Colonic mucosa (tissue), 4 donors: ENCODE measurements at regions not wholly inside any gene's neighbourhood (a gene's known extent, or its start where the extent isn't known, plus 50 kb on each side); places are given as distances from the start of the nearest gene placed in this dataset.

Source experiments
- DNase-seq: peaks from one replicate; pipeline ENCODE4 v3.0.0-alpha.2; 2020
- H3K27ac ChIP-seq: fragments of 200-600 bp; one replicate; pipeline ENCODE4 v1.8.0; 2021
- H3K27me3 ChIP-seq: fragments of 200-600 bp; one replicate; pipeline ENCODE4 v1.8.0; 2021
- H3K36me3 ChIP-seq: fragments of 200-600 bp; one replicate; pipeline ENCODE4 v1.8.0; 2021
- H3K4me1 ChIP-seq: fragments of 200-600 bp; one replicate; pipeline ENCODE4 v1.8.0; 2021; ENCODE audit warnings: mild to moderate bottlenecking
- H3K4me3 ChIP-seq: fragments of 200-600 bp; one replicate; pipeline ENCODE4 v1.8.0; 2021
- H3K9ac ChIP-seq, 2 donors: one replicate each; pipeline ENCODE4 v1.7.0; 2013; ENCODE audit warnings: control low read depth in 2 of 2, low read depth in 2 of 2, low read length in 2 of 2
- H3K9me3 ChIP-seq: fragments of 200-600 bp; one replicate; pipeline ENCODE4 v1.8.0; 2021
- intact Hi-C: fragments of 100-400 bp; cut with DNase I; formaldehyde crosslinking; loops from one replicate; pipeline ENCODE4 v1.14.1; 2022
- TF ChIP-seq, protein P1 (sequence below): fragments of 200-600 bp; IDR thresholded peaks from one replicate; pipeline ENCODE4 v1.8.0; 2022; ENCODE audit warnings: antibody characterized with exemption, mild to moderate bottlenecking
- donor health status: healthy.
- donor health status: DM: no; HTN: no; CAD: no.
- donor health status: DM: no; HTN: no; CAD: no.

DNA sequence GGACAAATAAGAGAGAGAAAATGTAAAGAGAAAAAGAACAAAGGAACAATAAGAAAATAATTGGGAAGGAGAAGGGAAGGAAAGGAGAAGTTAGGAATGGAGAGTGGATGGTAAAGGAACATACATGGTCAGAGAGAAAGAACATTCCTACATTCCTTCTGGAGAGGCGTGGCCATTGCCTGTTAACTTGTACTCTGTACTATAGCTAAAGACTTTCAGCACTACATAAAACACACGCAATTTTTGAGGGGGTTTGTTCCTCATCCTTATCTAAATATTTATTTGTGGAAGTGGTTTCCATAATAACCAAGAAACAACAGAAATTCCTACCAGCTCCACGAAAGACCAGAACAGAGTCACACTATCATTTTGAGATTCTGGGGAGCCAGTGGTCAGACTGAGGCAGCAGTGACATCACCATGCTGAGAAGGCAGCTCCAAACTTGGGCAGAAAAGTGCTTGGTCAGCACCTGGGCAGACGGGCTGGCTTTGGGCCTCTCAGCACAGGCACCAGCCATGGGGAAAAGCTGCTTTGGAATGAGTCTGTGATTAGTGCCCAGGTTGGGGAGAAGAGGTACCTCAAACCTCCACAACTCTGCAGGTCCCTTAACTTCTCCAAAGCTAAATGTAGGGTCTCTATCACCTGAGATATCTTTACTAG lies 125.9 kb upstream of the NTF3 start:
- Histone ChIP-seq H3K4me1 (no peaks in the 10 kb centered on the region), H3K36me3 (no peaks in the 10 kb centered on the region), H3K9ac (no peak overlapping the region), H3K27ac (no peak overlapping the region), H3K9me3 (no peaks in the 10 kb centered on the region), H3K27me3 (no peaks in the 10 kb centered on the region), H3K4me3 (no peak overlapping the region)
- intact Hi-C loops = no loop called here
- no peak for DNase-seq
- TF ChIP-seq, protein P1, sequence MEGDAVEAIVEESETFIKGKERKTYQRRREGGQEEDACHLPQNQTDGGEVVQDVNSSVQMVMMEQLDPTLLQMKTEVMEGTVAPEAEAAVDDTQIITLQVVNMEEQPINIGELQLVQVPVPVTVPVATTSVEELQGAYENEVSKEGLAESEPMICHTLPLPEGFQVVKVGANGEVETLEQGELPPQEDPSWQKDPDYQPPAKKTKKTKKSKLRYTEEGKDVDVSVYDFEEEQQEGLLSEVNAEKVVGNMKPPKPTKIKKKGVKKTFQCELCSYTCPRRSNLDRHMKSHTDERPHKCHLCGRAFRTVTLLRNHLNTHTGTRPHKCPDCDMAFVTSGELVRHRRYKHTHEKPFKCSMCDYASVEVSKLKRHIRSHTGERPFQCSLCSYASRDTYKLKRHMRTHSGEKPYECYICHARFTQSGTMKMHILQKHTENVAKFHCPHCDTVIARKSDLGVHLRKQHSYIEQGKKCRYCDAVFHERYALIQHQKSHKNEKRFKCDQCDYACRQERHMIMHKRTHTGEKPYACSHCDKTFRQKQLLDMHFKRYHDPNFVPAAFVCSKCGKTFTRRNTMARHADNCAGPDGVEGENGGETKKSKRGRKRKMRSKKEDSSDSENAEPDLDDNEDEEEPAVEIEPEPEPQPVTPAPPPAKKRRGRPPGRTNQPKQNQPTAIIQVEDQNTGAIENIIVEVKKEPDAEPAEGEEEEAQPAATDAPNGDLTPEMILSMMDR = no peak

DNA sequence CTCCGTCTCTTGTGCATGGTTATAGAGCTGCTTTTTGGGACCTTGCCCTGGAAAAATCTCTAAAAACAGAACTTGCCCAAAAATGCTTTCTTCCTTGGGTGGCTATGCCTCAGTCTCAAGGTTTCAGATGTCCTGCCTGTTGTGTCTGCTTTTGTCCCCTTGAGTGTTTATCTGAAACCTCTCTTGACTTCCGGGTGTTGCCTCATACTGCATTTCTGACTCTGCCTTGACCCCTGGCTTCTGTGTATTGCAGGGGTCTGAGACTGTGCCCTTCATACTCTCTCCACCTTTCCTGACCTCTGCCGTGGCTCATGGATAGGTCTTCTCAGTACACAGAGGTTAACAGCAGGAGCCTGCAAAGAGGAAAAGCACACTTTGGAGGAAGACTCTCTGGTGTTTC lies 124.8 kb upstream of the NTF3 start:
- Histone ChIP-seq H3K4me3 (no peak overlapping the region), H3K27ac (no peak overlapping the region), H3K4me1 (no peaks in the 10 kb centered on the region), H3K9me3 (no peaks in the 10 kb centered on the region), H3K27me3 (no peaks in the 10 kb centered on the region), H3K9ac (no peak overlapping the region), H3K36me3 (no peaks in the 10 kb centered on the region)
- no peak for DNase-seq
- TF ChIP-seq, protein P1 = no peak
- intact Hi-C loops = no loop called here

DNA sequence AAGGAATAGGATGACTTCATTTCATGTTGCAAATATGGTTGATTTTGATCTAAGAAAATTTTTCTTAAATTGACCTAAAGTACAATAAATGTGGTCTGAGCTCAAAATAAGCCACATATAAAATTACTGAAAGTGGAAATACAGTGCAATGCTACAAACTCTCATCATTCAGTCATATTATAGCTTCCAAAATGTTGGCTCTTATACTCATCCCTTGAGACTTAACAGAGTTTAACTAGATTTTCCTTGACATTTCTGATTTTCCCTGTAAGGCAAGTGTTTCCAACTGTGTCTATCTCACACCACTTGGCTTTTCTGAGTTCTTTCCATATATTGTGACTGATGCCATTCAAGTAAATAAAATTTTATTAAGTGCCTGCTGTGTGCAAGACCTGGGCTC lies 123.7 kb upstream of the NTF3 start:
- Histone ChIP-seq H3K36me3 (no peaks in the 10 kb centered on the region), H3K27ac (no peak overlapping the region), H3K27me3 (no peaks in the 10 kb centered on the region), H3K4me1 (no peaks in the 10 kb centered on the region), H3K9me3 (no peaks in the 10 kb centered on the region), H3K9ac (no peak overlapping the region), H3K4me3 (no peak overlapping the region)
- DNase-seq = no peak
- intact Hi-C loops = no loop called here
- TF ChIP-seq, protein P1 = no peak

DNA sequence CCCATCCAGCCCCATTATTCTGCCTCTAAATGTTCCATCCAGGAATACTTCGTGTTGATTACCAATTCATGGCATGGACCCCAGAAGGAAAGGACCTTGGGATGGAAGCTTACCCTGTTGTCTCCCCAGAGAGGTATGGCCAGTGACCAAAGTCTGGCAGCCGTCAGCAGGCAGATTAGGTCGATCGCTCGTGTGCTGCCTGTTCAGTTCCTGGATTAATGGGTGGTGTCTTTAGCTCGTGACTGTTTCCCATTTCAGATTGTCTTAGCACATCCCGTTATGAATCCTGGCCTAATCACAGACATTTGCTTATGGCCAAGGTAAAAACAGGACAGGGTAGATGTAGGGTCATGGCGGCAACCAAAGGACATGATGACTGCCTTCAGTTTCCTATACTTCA lies 122.9 kb upstream of the NTF3 start:
- Histone ChIP-seq H3K36me3 (no peaks in the 10 kb centered on the region), H3K9me3 (no peaks in the 10 kb centered on the region), H3K9ac (no peak overlapping the region), H3K27ac (no peak overlapping the region), H3K27me3 (no peaks in the 10 kb centered on the region), H3K4me1 (no peaks in the 10 kb centered on the region), H3K4me3 (no peak overlapping the region)
- intact Hi-C loops = no loop called here
- TF ChIP-seq, protein P1 = no peak
- no peak for DNase-seq

DNA sequence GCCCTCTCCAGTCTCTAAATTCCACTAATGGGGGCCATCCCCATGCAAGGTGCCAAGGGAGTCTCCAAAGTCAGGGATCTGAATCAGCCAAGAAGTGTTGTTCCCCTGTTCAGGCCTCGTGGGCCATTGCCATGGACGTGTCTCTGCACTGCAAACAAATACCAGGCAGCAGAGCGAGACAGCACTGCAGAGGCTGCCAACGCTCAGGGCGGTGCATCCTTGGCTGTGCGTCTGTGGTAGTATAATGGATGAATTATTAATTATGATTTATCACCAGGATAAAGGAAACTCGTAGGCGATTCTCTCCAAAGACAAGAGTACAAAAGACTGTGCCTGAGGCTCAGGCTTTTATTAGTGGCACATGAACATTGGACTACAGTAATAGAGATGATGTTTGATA lies 122.3 kb upstream of the NTF3 start:
- H3K4me3 ChIP-seq = no peak overlapping the region
- intact Hi-C loops = no loop called here
- H3K36me3 ChIP-seq = no peaks in the 10 kb centered on the region
- no peaks in the 10 kb centered on the region for H3K27me3 ChIP-seq
- no peak overlapping the region for H3K9ac ChIP-seq
- TF ChIP-seq, protein P1 = no peak
- H3K9me3 ChIP-seq = no peaks in the 10 kb centered on the region
- no peaks in the 10 kb centered on the region for H3K4me1 ChIP-seq
- DNase-seq = no peak
- no peak overlapping the region for H3K27ac ChIP-seq
